Activated T-helper 2 cell treated with anti-CD3 and anti-CD28 coated beads, Interferon-gamma antibody, Interleukin-2, Interleukin-4, amounts not matched to agents 10 μg/mL and 5 μg/mL and 100 μg/mL, durations not matched to agents 14 hours and 24 hours and 36 hours (primary cell): ENCODE measurements at regions not wholly inside any gene's neighbourhood (a gene's known extent, or its start where the extent isn't known, plus 50 kb on each side); places are given as distances from the start of the nearest gene placed in this dataset.

Source experiments
- DNase-seq: peaks from one replicate; pipeline ENCODE4 v3.0.0; 2021; ENCODE audit warnings: low spot score
- H3K27ac Mint-ChIP-seq: one replicate; pipeline ENCODE4 v1.8.0; 2021; ENCODE audit warnings: mixed read lengths
- H3K27me3 Mint-ChIP-seq: one replicate; pipeline ENCODE4 v1.8.0; 2021; ENCODE audit warnings: low read depth, mixed read lengths
- H3K36me3 Mint-ChIP-seq: one replicate; pipeline ENCODE4 v1.8.0; 2021; ENCODE audit warnings: low read depth, mixed read lengths
- H3K4me1 Mint-ChIP-seq: one replicate; pipeline ENCODE4 v1.8.0; 2021; ENCODE audit warnings: low read depth, mixed read lengths
- H3K4me3 Mint-ChIP-seq: one replicate; pipeline ENCODE4 v1.8.0; 2021; ENCODE audit warnings: low read depth, mild to moderate bottlenecking, moderate library complexity, mixed read lengths
- H3K9me3 Mint-ChIP-seq: one replicate; pipeline ENCODE4 v1.8.0; 2021; ENCODE audit warnings: mixed read lengths
- intact Hi-C: fragments of 100-400 bp; cut with micrococcal nuclease; formaldehyde crosslinking; loops from one replicate; pipeline ENCODE4 v1.15.1; 2023

GRCh38 chr7:45106-46090 lies 147.0 kb upstream of the FAM20C start:
- H3K27me3 Mint-ChIP-seq, result no peaks in the 10 kb centered on the region
- H3K9me3 Mint-ChIP-seq, result peaks cover 4% of the 10 kb centered on the region
- DNase-seq, result peak; percentile 6
- intact Hi-C loops, result no loop called here
- H3K4me1 Mint-ChIP-seq, result no peaks in the 10 kb centered on the region
- no peak overlapping the region for H3K27ac Mint-ChIP-seq
- H3K36me3 Mint-ChIP-seq, result no peaks in the 10 kb centered on the region
- H3K4me3 Mint-ChIP-seq, result no peak overlapping the region

GRCh38 chr7:46123-46829 lies 146.1 kb upstream of the FAM20C start:
- Mint-ChIP-seq H3K27me3 (no peaks in the 10 kb centered on the region), H3K27ac (no peak overlapping the region), H3K9me3 (peaks cover 4% of the 10 kb centered on the region), H3K4me1 (no peaks in the 10 kb centered on the region), H3K4me3 (no peak overlapping the region), H3K36me3 (no peaks in the 10 kb centered on the region)
- no peak for DNase-seq
- intact Hi-C loops, result no loop called here

GRCh38 chr7:46830-47140 lies 145.6 kb upstream of the FAM20C start:
- H3K4me3 Mint-ChIP-seq, result no peak overlapping the region
- H3K27ac Mint-ChIP-seq, result no peak overlapping the region
- no peaks in the 10 kb centered on the region for H3K4me1 Mint-ChIP-seq
- DNase-seq, result no peak
- intact Hi-C loops, result no loop called here
- peaks cover 4% of the 10 kb centered on the region for H3K9me3 Mint-ChIP-seq
- no peaks in the 10 kb centered on the region for H3K27me3 Mint-ChIP-seq
- H3K36me3 Mint-ChIP-seq, result no peaks in the 10 kb centered on the region

- no peak for DNase-seq
- Mint-ChIP-seq H3K9me3 (peaks cover 4% of the 10 kb centered on the region), H3K4me1 (no peaks in the 10 kb centered on the region), H3K4me3 (no peak overlapping the region), H3K36me3 (no peaks in the 10 kb centered on the region), H3K27ac (no peak overlapping the region), H3K27me3 (no peaks in the 10 kb centered on the region)
- intact Hi-C loops, result no loop called here
Observed at GRCh38 chr7:51456-52068, 140.8 kb upstream of the FAM20C start.

GRCh38 chr7:52100-52499 lies 140.3 kb upstream of the FAM20C start:
- no peak overlapping the region for H3K4me3 Mint-ChIP-seq
- no peak for DNase-seq
- intact Hi-C loops, result no loop called here
- H3K36me3 Mint-ChIP-seq, result no peaks in the 10 kb centered on the region
- H3K27ac Mint-ChIP-seq, result no peak overlapping the region
- H3K27me3 Mint-ChIP-seq, result no peaks in the 10 kb centered on the region
- H3K9me3 Mint-ChIP-seq, result peaks cover 4% of the 10 kb centered on the region
- no peaks in the 10 kb centered on the region for H3K4me1 Mint-ChIP-seq

GRCh38 chr7:53531-53930 lies 138.8 kb upstream of the FAM20C start:
- H3K36me3 Mint-ChIP-seq, result no peaks in the 10 kb centered on the region
- no peak overlapping the region for H3K4me3 Mint-ChIP-seq
- H3K27me3 Mint-ChIP-seq, result no peaks in the 10 kb centered on the region
- no peaks in the 10 kb centered on the region for H3K4me1 Mint-ChIP-seq
- peaks cover 4% of the 10 kb centered on the region for H3K9me3 Mint-ChIP-seq
- no peak for DNase-seq
- H3K27ac Mint-ChIP-seq, result no peak overlapping the region
- intact Hi-C loops, result no loop called here

- no peak overlapping the region for H3K27ac Mint-ChIP-seq
- H3K36me3 Mint-ChIP-seq, result no peaks in the 10 kb centered on the region
- no peak overlapping the region for H3K4me3 Mint-ChIP-seq
- H3K4me1 Mint-ChIP-seq, result no peaks in the 10 kb centered on the region
- DNase-seq, result no peak
- intact Hi-C loops, result no loop called here
- H3K9me3 Mint-ChIP-seq, result peaks cover 3% of the 10 kb centered on the region
- H3K27me3 Mint-ChIP-seq, result no peaks in the 10 kb centered on the region
Observed at GRCh38 chr7:54615-55014, 137.8 kb upstream of the FAM20C start.

GRCh38 chr7:55690-56248 lies 136.6 kb upstream of the FAM20C start:
- Mint-ChIP-seq H3K4me3 (no peak overlapping the region), H3K36me3 (no peaks in the 10 kb centered on the region), H3K9me3 (no peaks in the 10 kb centered on the region), H3K27me3 (no peaks in the 10 kb centered on the region), H3K27ac (no peak overlapping the region), H3K4me1 (no peaks in the 10 kb centered on the region)
- DNase-seq, result no peak
- intact Hi-C loops, result no loop called here

GRCh38 chr7:56291-56913 lies 136.0 kb upstream of the FAM20C start:
- no peaks in the 10 kb centered on the region for H3K9me3 Mint-ChIP-seq
- no peak for DNase-seq
- H3K4me3 Mint-ChIP-seq, result no peak overlapping the region
- H3K4me1 Mint-ChIP-seq, result no peaks in the 10 kb centered on the region
- H3K27me3 Mint-ChIP-seq, result no peaks in the 10 kb centered on the region
- no peaks in the 10 kb centered on the region for H3K36me3 Mint-ChIP-seq
- intact Hi-C loops, result no loop called here
- H3K27ac Mint-ChIP-seq, result no peak overlapping the region

- H3K4me1 Mint-ChIP-seq, result no peaks in the 10 kb centered on the region
- DNase-seq, result no peak
- no peaks in the 10 kb centered on the region for H3K27me3 Mint-ChIP-seq
- intact Hi-C loops, result no loop called here
- no peaks in the 10 kb centered on the region for H3K9me3 Mint-ChIP-seq
- H3K27ac Mint-ChIP-seq, result no peak overlapping the region
- H3K36me3 Mint-ChIP-seq, result no peaks in the 10 kb centered on the region
- no peak overlapping the region for H3K4me3 Mint-ChIP-seq
Observed at GRCh38 chr7:57071-57470, 135.3 kb upstream of the FAM20C start.

GRCh38 chr7:57482-58255 lies 134.7 kb upstream of the FAM20C start:
- no peak overlapping the region for H3K4me3 Mint-ChIP-seq
- H3K9me3 Mint-ChIP-seq, result no peaks in the 10 kb centered on the region
- H3K36me3 Mint-ChIP-seq, result no peaks in the 10 kb centered on the region
- no peak overlapping the region for H3K27ac Mint-ChIP-seq
- H3K4me1 Mint-ChIP-seq, result no peaks in the 10 kb centered on the region
- intact Hi-C loops, result no loop called here
- no peaks in the 10 kb centered on the region for H3K27me3 Mint-ChIP-seq
- no peak for DNase-seq

GRCh38 chr7:58316-58715 lies 134.1 kb upstream of the FAM20C start:
- H3K4me1 Mint-ChIP-seq, result no peaks in the 10 kb centered on the region
- H3K9me3 Mint-ChIP-seq, result no peaks in the 10 kb centered on the region
- no peak overlapping the region for H3K4me3 Mint-ChIP-seq
- H3K36me3 Mint-ChIP-seq, result no peaks in the 10 kb centered on the region
- no peaks in the 10 kb centered on the region for H3K27me3 Mint-ChIP-seq
- H3K27ac Mint-ChIP-seq, result no peak overlapping the region
- intact Hi-C loops, result no loop called here
- no peak for DNase-seq
